ENCODE measurements at regions not wholly inside any gene's neighbourhood (a gene's known extent, or its start where the extent isn't known, plus 50 kb on each side); places are given as distances from the start of the nearest gene placed in this dataset.

DNA sequence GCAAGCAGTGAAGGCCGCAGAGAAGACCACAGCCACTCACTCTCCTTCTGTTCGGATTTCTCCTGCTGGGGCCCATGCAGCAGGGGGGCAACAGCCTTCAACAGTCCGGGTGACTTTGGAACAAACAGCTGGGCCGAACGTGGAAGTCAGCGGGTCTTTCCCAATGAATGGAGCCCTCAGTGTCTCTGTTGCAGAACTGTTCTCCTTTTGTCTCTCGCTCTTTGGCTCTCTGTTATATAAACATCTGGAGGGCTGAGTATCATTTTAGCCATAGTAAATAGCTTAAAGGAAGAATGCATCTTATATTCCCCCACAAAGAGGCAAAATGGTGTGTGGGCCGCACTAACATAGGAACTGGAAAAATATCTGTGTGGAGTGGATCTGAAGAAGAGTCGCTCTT is 136.7 kb upstream of the RALGAPA2 start:
- TF ChIP-seq, protein P1, sequence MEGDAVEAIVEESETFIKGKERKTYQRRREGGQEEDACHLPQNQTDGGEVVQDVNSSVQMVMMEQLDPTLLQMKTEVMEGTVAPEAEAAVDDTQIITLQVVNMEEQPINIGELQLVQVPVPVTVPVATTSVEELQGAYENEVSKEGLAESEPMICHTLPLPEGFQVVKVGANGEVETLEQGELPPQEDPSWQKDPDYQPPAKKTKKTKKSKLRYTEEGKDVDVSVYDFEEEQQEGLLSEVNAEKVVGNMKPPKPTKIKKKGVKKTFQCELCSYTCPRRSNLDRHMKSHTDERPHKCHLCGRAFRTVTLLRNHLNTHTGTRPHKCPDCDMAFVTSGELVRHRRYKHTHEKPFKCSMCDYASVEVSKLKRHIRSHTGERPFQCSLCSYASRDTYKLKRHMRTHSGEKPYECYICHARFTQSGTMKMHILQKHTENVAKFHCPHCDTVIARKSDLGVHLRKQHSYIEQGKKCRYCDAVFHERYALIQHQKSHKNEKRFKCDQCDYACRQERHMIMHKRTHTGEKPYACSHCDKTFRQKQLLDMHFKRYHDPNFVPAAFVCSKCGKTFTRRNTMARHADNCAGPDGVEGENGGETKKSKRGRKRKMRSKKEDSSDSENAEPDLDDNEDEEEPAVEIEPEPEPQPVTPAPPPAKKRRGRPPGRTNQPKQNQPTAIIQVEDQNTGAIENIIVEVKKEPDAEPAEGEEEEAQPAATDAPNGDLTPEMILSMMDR (IDR thresholded peaks at IDR 0.05; ENCODE audit: low read depth, low read length, missing control alignments), result no peak
- H3K27me3 ChIP-seq (replicated peaks), result no peaks in the 10 kb centered on the region
- H3K27ac ChIP-seq, result no peak overlapping the region
- H3K4me3 ChIP-seq (ENCODE audit: low read depth, low read length), result no peak overlapping the region
- no peaks in the 10 kb centered on the region for H3K36me3 ChIP-seq (replicated peaks)
- no peak for DNase-seq
- in situ Hi-C loops (cut with HindIII; ENCODE audit: low pct_ligation_motif_present, low sequenced_read_pairs), result no loop called here

DNA sequence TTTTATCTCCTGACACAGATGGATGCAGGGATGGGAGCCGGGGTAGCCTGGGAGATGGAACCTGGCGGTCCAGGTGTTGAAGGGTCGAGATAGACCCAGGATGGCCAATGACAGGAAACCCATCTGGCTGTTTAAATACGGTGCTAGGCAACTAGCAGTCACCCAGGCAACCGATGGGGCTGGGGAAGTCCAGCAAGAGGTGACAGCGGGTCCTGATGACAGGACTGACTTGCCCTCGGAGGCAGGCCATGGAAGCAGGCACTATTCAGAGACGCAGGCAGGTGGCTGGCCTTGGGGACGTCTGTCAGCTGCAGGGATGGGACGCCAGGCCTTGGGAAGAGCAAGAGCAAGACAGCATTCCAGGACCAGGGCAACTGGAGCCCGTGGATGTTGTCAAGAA is 135.4 kb upstream of the RALGAPA2 start:
- DNase-seq, result no peak
- Histone ChIP-seq H3K27me3 (replicated peaks) (no peaks in the 10 kb centered on the region), H3K27ac (no peak overlapping the region), H3K4me3 (ENCODE audit: low read depth, low read length) (no peak overlapping the region), H3K36me3 (replicated peaks) (no peaks in the 10 kb centered on the region)
- in situ Hi-C loops (cut with HindIII; ENCODE audit: low pct_ligation_motif_present, low sequenced_read_pairs), result no loop called here
- TF ChIP-seq, protein P1 (IDR thresholded peaks at IDR 0.05; ENCODE audit: low read depth, low read length, missing control alignments), result no peak

DNA sequence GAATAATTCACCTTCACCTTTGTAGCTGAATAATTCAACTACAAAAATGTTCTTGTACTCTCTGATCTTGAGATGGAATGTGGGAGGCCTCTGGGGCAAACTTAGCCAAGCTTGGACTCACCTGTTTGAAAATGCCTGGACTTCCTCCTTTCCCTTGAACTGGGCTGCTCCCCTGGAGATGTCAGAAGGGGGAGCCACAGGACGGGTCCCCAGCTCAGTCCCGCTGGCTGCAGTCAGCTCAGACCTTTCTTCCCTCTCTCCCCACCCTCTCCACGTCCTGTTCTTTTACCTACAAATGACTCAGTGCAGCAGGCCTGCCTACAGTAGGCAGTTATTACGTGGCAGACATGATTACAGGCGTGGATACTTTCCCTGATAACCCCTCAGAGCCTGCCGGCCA is 131.5 kb upstream of the RALGAPA2 start:
- H3K27me3 ChIP-seq (replicated peaks), result no peaks in the 10 kb centered on the region
- TF ChIP-seq, protein P1 (IDR thresholded peaks at IDR 0.05; ENCODE audit: low read depth, low read length, missing control alignments), result no peak
- in situ Hi-C loops (cut with HindIII; ENCODE audit: low pct_ligation_motif_present, low sequenced_read_pairs), result no loop called here
- H3K27ac ChIP-seq, result no peak overlapping the region
- no peak for DNase-seq
- H3K4me3 ChIP-seq (ENCODE audit: low read depth, low read length), result no peak overlapping the region
- no peaks in the 10 kb centered on the region for H3K36me3 ChIP-seq (replicated peaks)

DNA sequence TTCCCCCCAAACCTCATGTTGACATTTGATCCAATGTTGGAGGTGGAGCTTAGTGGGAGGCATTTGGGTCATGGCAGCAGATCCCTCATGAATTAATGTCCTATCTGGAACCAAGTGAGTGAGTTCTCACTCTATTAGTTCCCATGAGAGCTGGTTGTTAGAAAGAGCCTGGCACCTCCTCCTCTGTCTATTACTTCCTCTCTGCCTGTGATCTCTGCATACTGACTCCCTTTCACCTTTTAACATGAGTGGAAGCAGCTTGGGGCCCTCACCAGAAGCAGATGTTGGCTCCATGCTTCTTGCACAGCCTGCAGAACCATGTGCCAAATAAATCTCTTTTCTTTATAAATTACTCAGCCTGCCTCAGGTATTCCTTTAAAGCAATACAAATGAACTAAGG is 127.3 kb upstream of the RALGAPA2 start:
- Histone ChIP-seq H3K4me3 (ENCODE audit: low read depth, low read length) (no peak overlapping the region), H3K27me3 (replicated peaks) (no peaks in the 10 kb centered on the region), H3K27ac (no peak overlapping the region), H3K36me3 (replicated peaks) (no peaks in the 10 kb centered on the region)
- in situ Hi-C loops (cut with HindIII; ENCODE audit: low pct_ligation_motif_present, low sequenced_read_pairs), result no loop called here
- TF ChIP-seq, protein P1 (IDR thresholded peaks at IDR 0.05; ENCODE audit: low read depth, low read length, missing control alignments), result no peak
- DNase-seq, result no peak

DNA sequence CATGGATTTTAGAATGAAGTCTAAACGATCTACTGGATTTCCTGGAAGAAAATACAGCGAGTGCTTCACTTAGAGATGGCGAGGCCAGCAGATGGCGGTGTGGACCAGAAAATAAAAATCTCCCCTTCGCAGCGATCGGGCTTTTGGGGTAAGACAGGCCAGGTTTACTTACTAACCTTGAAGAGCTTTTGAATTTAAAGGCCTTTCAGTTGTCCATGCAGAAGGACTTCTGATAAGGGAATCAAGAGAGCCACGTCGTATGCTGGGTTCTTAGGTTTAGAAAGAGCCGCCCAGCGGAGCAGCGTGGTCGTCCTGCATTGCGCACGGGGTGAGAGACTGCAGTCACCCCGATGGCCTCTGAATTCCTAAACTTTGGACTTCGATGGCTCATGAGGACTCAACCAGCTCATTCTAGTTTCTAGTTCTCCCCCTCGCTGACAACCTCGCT is 125.2 kb upstream of the RALGAPA2 start:
- DNase-seq, result peak; percentile 38

DNA sequence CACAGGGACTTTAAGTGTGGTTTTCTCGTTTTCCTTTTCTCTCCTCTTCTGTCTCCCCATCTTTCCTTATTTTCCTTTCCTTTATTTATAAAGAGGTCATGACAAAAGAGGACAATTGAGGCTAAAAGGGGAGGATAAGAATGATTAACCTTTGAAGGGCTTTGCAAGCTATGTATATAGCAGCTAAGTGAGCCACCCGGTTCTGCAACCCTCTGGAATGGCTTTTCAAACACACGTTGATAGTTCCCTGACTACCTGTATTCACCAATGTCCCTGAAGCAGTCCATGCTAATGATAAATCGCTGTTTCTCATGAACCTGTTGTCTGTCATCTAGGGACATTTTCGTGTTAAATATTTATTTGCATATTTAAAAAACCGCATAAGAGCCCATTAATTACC is 124.4 kb upstream of the RALGAPA2 start:
- no peak overlapping the region for H3K27ac ChIP-seq
- in situ Hi-C loops (cut with HindIII; ENCODE audit: low pct_ligation_motif_present, low sequenced_read_pairs), result no loop called here
- TF ChIP-seq, protein P1 (IDR thresholded peaks at IDR 0.05; ENCODE audit: low read depth, low read length, missing control alignments), result no peak
- H3K4me3 ChIP-seq (ENCODE audit: low read depth, low read length), result no peak overlapping the region
- H3K36me3 ChIP-seq (replicated peaks), result no peaks in the 10 kb centered on the region
- H3K27me3 ChIP-seq (replicated peaks), result no peaks in the 10 kb centered on the region
- no peak for DNase-seq

More for the DNA sequence above, 125.2 kb upstream of the RALGAPA2 start:
- no peaks in the 10 kb centered on the region for H3K36me3 ChIP-seq (replicated peaks)
- no peaks in the 10 kb centered on the region for H3K27me3 ChIP-seq (replicated peaks)
- no peak overlapping the region for H3K27ac ChIP-seq
- no peak overlapping the region for H3K4me3 ChIP-seq (ENCODE audit: low read depth, low read length)
- in situ Hi-C loops (cut with HindIII; ENCODE audit: low pct_ligation_motif_present, low sequenced_read_pairs), result no loop called here
- TF ChIP-seq, protein P1 (IDR thresholded peaks at IDR 0.05; ENCODE audit: low read depth, low read length, missing control alignments), result peak; percentile 78

Measured in brain microvascular endothelial cell (primary cell).